PC-3 (cell line): ENCODE measurements at regions not wholly inside any gene's neighbourhood (a gene's known extent, or its start where the extent isn't known, plus 50 kb on each side); places are given as distances from the start of the nearest gene placed in this dataset.
"Not testable (repeated sequence)": the region's sequence is repeated elsewhere in the genome, so short reads cannot be mapped to it uniquely, and the experiment has no call there.

Source experiments
- CTCF ChIP-seq: fragments of 300-600 bp; sonication (generic); conservative IDR thresholded peaks from 2 replicates; pipeline ENCODE4 v1.5.1; 2017; ENCODE audit warnings: antibody characterized with exemption, low read depth, mild to moderate bottlenecking, low read length
- EZH2phosphoT487 ChIP-seq: fragments of 300-600 bp; sonication (generic); IDR thresholded peaks from 2 replicates; pipeline ENCODE4 v1.6.1; 2018; ENCODE audit warnings: mild to moderate bottlenecking, antibody characterized with exemption, low read length, borderline replicate concordance

GRCh38 chr12:8355531-8355930, 100.2 kb upstream of the CLEC6A start:
- TF ChIP-seq CTCF, EZH2phosphoT487: not testable (repeated sequence)
